ENCODE measurements at regions not wholly inside any gene's neighbourhood (a gene's known extent, or its start where the extent isn't known, plus 50 kb on each side); places are given as distances from the start of the nearest gene placed in this dataset.

DNA sequence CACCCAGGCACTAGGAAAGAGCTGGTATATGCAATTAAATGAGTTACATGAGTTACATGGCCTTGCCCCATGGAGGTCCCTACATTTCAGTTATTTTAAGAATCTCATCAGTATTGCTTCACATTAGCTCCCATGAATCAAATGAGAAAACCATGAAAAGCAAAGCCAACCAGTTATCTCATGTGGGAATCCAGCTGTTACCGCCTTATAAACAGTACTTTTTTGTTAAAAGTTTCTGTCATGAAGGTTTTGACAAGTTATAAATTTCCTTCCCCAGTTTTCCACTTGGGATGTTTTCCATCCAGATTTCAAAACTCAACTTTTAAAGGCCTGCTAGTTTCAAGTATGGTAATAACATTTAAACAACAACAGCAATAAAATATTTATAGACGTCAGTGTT lies 544.8 kb downstream of the NUF2 start:
- TF ChIP-seq EZH2phosphoT487 (IDR thresholded peaks at IDR 0.05; ENCODE audit: borderline replicate concordance, low read depth, low read length) (no peak), CTCF (conservative IDR thresholded peaks at IDR 0.05; ENCODE audit: low read length) (no peak)
- H3K27ac ChIP-seq (ENCODE audit: low read depth, low read length, poor library complexity, severe bottlenecking) = no peak overlapping the region
- CTCF ChIA-PET (ENCODE audit: unreplicated experiment) = no interaction called here
- no peak overlapping the region for H2AFZ ChIP-seq (ENCODE audit: low read length)
- H3K9me3 ChIP-seq (ENCODE audit: low read length) = no peaks in the 10 kb centered on the region
- intact Hi-C loops (cut with micrococcal nuclease; ENCODE audit: unreplicated experiment) = no loop called here
- no peaks in the 10 kb centered on the region for H3K79me2 ChIP-seq (ENCODE audit: insufficient read depth, low read depth, low read length)
- H3K4me3 ChIP-seq (ENCODE audit: low read depth, low read length, poor library complexity, severe bottlenecking) = no peak overlapping the region
- no peaks in the 10 kb centered on the region for H3K9me2 ChIP-seq (ENCODE audit: insufficient read depth, low read length)
- no peak for DNase-seq (ENCODE audit: low spot score)
- no peaks in the 10 kb centered on the region for H4K20me1 ChIP-seq (ENCODE audit: insufficient read depth, low read length)
- H3K4me2 ChIP-seq (ENCODE audit: low read length) = no peak overlapping the region
- BruUV-seq (replicated peaks) = no TSS peak
- POLR2A ChIA-PET = interaction anchor here (1.0 kb wide), 1 partner anchor 174 kb away, joined by 3 read pairs; no protein-coding TSS in a partner anchor
- no peaks in the 10 kb centered on the region for H3K36me3 ChIP-seq (ENCODE audit: insufficient read depth, low read length)
- H3K4me1 ChIP-seq (ENCODE audit: insufficient read depth, low read length, poor library complexity, severe bottlenecking) = no peaks in the 10 kb centered on the region

GRCh38 chr1:163870666-163871065 lies 548.9 kb downstream of the NUF2 start:
- Histone ChIP-seq H3K36me3 (ENCODE audit: insufficient read depth, low read length) (no peaks in the 10 kb centered on the region), H3K9me3 (ENCODE audit: low read length) (no peaks in the 10 kb centered on the region), H3K9me2 (ENCODE audit: insufficient read depth, low read length) (no peaks in the 10 kb centered on the region), H3K4me1 (ENCODE audit: insufficient read depth, low read length, poor library complexity, severe bottlenecking) (no peaks in the 10 kb centered on the region), H3K27ac (ENCODE audit: low read depth, low read length, poor library complexity, severe bottlenecking) (no peak overlapping the region), H3K4me3 (ENCODE audit: low read depth, low read length, poor library complexity, severe bottlenecking) (no peak overlapping the region), H3K79me2 (ENCODE audit: insufficient read depth, low read depth, low read length) (no peaks in the 10 kb centered on the region), H2AFZ (ENCODE audit: low read length) (no peak overlapping the region), H3K4me2 (ENCODE audit: low read length) (no peak overlapping the region), H4K20me1 (ENCODE audit: insufficient read depth, low read length) (no peaks in the 10 kb centered on the region)
- no peak for DNase-seq (ENCODE audit: low spot score)
- BruUV-seq (replicated peaks) = no TSS peak
- POLR2A ChIA-PET = no interaction called here
- CTCF ChIA-PET (ENCODE audit: unreplicated experiment) = no interaction called here
- intact Hi-C loops (cut with micrococcal nuclease; ENCODE audit: unreplicated experiment) = no loop called here
- no peak for TF ChIP-seq EZH2phosphoT487 (IDR thresholded peaks at IDR 0.05; ENCODE audit: borderline replicate concordance, low read depth, low read length)
- TF ChIP-seq CTCF (conservative IDR thresholded peaks at IDR 0.05; ENCODE audit: low read length) = no peak

DNA sequence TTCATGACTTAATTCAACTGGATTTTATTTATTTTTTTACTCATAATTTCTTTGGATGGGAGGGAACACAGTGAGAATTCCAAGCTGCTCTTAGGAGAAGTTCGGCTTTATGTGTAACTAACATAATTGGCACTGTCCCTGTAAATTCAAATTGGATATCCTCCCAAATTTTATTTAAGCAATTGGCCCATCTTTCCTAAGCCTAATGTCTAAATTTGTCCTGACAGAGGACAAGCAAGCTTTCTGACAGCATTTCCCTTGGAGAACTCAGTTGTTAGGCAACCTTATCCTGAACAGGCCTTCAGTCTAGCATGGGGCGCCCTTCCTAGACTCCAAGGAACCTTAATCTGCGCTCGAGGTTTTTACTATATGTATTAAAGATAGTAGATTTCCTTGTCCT lies 550.3 kb downstream of the NUF2 start:
- H3K4me2 ChIP-seq (ENCODE audit: low read length) = no peak overlapping the region
- no peaks in the 10 kb centered on the region for H3K79me2 ChIP-seq (ENCODE audit: insufficient read depth, low read depth, low read length)
- no peaks in the 10 kb centered on the region for H3K4me1 ChIP-seq (ENCODE audit: insufficient read depth, low read length, poor library complexity, severe bottlenecking)
- TF ChIP-seq CTCF (conservative IDR thresholded peaks at IDR 0.05; ENCODE audit: low read length) (no peak), EZH2phosphoT487 (IDR thresholded peaks at IDR 0.05; ENCODE audit: borderline replicate concordance, low read depth, low read length) (no peak)
- H3K9me2 ChIP-seq (ENCODE audit: insufficient read depth, low read length) = no peaks in the 10 kb centered on the region
- DNase-seq (ENCODE audit: low spot score) = no peak
- no peaks in the 10 kb centered on the region for H3K9me3 ChIP-seq (ENCODE audit: low read length)
- H3K4me3 ChIP-seq (ENCODE audit: low read depth, low read length, poor library complexity, severe bottlenecking) = no peak overlapping the region
- POLR2A ChIA-PET = interaction anchor here (0.7 kb wide), 1 partner anchor 30 kb away, joined by 3 read pairs; no protein-coding TSS in a partner anchor
- H3K27ac ChIP-seq (ENCODE audit: low read depth, low read length, poor library complexity, severe bottlenecking) = no peak overlapping the region
- intact Hi-C loops (cut with micrococcal nuclease; ENCODE audit: unreplicated experiment) = no loop called here
- no peaks in the 10 kb centered on the region for H4K20me1 ChIP-seq (ENCODE audit: insufficient read depth, low read length)
- CTCF ChIA-PET (ENCODE audit: unreplicated experiment) = no interaction called here
- no peak overlapping the region for H2AFZ ChIP-seq (ENCODE audit: low read length)
- no TSS peak for BruUV-seq (replicated peaks)
- no peaks in the 10 kb centered on the region for H3K36me3 ChIP-seq (ENCODE audit: insufficient read depth, low read length)
